AG09309 (cell line): ENCODE measurements at regions not wholly inside any gene's neighbourhood (a gene's known extent, or its start where the extent isn't known, plus 50 kb on each side); places are given as distances from the start of the nearest gene placed in this dataset.

Experiments used
- DNase-seq: peaks from one replicate; pipeline ENCODE4 v3.0.0-alpha.2; 2010; ENCODE audit warnings: low read depth
- H3K4me3 ChIP-seq: 2 replicates; pipeline ENCODE4 v1.5.1; 2011; ENCODE audit warnings: mild to moderate bottlenecking, low read depth, low read length, moderate library complexity; ENCODE audit not compliant: control insufficient read depth
- CTCF ChIP-seq: IDR thresholded peaks from 2 replicates; pipeline ENCODE4 v1.5.1; 2011; ENCODE audit warnings: mild to moderate bottlenecking, low read depth, low read length, inconsistent platforms; ENCODE audit not compliant: insufficient read depth, control insufficient read depth; ENCODE audit errors: missing control alignments

- H3K4me3 ChIP-seq: no peak overlapping the region
- no peak for TF ChIP-seq CTCF
- DNase-seq: no peak
Observed at GRCh38 chr12:105705235-105705634, 374.7 kb downstream of the C12orf75 start.

- no peak for DNase-seq
- no peak overlapping the region for H3K4me3 ChIP-seq
- peak; percentile 76 for TF ChIP-seq CTCF
Observed at GRCh38 chr12:105705765-105706164, 375.3 kb downstream of the C12orf75 start.

- no peak for DNase-seq
- TF ChIP-seq CTCF: no peak
- H3K4me3 ChIP-seq: no peak overlapping the region
Observed at GRCh38 chr12:105706321-105706972, 376.0 kb downstream of the C12orf75 start.

GRCh38 chr12:105706973-105707334 lies 376.5 kb downstream of the C12orf75 start:
- no peak overlapping the region for H3K4me3 ChIP-seq
- no peak for DNase-seq
- TF ChIP-seq CTCF: no peak

GRCh38 chr12:105713606-105714305 lies 383.3 kb downstream of the C12orf75 start:
- no peak for DNase-seq
- H3K4me3 ChIP-seq: no peak overlapping the region
- no peak for TF ChIP-seq CTCF

- no peak for TF ChIP-seq CTCF
- no peak overlapping the region for H3K4me3 ChIP-seq
- no peak for DNase-seq
Observed at GRCh38 chr12:105716621-105717020, 386.1 kb downstream of the C12orf75 start.
